Hepatic stellate cell (primary cell): ENCODE measurements at regions not wholly inside any gene's neighbourhood (a gene's known extent, or its start where the extent isn't known, plus 50 kb on each side); places are given as distances from the start of the nearest gene placed in this dataset.
"Not testable (repeated sequence)": the region's sequence is repeated elsewhere in the genome, so short reads cannot be mapped to it uniquely, and the experiment has no call there.

Experiments
- DNase-seq: peaks from one replicate; pipeline ENCODE4 v3.0.0; 2011; ENCODE audit warnings: low spot score

DNA sequence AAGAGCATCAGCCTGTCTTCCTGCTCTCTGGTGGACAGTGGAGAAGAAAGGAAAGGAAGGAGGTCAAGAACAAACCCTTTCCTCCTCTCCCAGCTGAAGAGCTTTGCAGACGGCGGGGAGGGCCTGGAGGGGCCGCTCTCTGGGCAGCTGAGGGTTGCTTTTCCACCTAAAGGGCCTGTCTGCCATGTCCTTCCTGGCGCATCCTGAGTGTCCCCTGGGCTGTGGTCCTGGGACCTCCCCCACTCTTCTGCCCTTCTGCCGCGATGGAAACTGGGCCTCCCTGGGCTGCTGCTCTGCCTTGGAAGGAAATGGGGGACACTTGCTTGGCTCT lies 107.0 kb downstream of the ETS2 start:
- no peak for DNase-seq

DNA sequence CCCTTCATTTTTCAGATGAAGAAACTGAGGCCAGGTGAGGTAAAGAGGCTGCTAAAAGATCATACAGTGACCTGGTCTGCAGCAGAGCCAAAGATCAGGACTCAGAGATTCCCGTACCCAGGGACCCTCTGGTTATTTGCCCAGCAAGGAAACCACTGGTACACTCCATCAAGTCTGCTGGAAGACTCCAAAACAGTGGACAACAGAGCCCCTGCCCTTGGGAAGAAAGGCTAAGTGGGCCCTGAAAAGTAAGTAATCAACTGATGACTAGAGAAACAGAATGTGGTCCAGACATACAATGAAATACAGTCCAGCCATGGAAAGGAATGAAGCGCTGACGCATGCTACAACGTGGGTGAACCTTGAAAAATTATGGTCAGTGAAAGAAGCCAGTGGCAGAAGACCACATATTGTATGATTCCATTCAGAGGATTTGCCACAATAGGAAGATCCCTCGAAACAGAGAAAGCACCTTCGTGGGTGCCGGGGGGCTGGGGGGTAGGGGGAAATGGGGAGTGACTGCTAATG lies 106.4 kb downstream of the ETS2 start:
- no peak for DNase-seq

DNA sequence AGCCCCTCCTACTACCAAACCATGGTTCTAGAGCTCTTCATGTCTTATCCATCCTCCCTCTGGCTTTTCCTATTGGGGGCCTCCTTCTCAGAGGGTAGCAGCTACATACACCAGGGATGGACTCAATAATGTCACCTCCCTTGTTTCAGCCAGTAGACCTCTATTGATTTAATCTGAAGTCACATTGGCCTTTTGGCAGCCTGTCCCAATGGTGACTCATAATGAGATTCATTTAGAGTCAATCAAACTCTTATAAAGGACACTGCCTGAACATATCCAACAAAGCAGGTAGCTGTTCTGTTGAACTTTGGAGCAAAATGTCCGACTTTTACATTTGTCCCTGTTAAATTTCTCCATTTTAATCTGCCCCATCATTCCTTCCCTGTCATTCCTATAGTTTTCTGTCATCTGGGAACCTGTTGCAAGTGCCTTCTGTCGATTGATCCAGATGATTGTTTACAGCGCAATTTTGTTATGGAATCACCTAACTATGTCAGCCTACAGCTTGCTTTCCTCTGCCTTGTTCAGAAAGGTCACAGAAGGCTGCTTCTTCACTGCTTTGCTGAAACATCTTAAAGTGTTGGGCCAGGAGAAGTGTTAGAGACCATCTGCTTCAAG lies 105.9 kb downstream of the ETS2 start:
- no peak for DNase-seq

DNA sequence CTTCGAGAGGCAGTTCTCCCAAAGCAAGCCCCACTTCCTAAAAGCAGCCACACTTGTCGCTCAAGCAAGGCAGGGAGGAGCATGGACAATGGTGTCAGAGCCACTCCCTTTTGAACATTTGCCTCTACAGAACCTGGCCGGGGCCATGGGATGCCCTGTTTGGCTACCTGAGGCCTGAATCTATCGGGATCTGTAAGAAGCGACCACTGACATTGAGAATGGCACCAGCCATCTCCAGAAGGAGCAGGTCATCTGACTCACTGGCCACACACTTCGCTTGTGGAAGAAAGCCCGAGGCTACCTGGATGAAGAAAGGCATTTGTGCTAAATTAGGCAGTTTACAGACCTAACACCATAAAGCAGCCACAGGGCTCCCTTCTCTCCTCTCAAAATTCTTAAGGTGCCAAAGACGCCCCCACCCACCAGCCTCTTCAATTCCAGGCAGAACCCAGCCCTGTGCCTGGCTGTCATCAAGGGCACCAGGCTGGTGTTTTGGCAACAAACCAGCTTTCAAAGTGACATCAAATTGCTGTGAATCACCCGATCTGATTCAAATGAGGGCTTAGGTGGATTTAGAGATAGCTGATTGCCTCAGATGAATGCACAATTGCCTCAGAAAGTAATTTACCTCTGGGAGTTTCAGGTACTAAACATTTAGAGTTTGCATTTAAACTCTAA lies 104.8 kb downstream of the ETS2 start:
- DNase-seq, result no peak

DNA sequence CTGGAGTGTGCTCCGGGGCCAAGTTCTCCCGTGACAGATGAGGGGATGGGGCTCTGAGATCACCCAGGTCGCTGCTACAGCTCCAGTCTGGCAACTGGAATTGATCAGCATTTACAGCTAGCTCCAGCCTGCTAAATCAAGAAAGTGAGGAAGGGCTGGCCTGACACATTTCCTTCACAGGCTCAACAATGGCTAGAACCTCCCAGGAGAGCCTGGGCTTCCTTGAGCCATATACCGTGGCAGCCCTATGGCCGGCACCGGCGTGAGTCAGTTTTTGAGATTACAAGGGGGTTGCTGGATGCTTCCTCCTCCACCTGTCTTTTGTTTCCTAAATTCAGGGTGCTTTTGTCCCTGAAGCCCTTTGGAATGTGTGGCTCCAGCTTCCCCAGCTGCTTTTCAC lies 104.2 kb downstream of the ETS2 start:
- DNase-seq, result no peak

DNA sequence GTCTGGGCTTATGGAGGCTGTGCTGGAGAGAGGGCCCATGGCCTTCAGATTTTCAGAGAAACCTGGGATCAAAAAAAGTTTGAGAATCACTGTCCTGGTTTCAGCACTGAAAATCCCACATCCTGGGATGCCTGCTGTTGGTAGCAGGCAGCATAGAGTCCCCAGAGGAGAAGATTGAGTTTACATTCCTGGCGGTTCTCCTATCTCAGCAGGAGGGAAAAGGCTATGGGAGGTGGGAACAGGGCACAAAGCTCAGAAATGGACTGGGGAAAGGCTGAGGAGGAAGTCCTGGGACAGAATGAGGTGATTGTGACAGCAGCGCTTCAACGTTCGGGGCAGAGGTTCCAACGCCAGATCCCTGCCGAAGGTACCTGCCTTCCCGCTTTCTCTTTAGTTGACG lies 103.4 kb downstream of the ETS2 start:
- DNase-seq, result no peak

DNA sequence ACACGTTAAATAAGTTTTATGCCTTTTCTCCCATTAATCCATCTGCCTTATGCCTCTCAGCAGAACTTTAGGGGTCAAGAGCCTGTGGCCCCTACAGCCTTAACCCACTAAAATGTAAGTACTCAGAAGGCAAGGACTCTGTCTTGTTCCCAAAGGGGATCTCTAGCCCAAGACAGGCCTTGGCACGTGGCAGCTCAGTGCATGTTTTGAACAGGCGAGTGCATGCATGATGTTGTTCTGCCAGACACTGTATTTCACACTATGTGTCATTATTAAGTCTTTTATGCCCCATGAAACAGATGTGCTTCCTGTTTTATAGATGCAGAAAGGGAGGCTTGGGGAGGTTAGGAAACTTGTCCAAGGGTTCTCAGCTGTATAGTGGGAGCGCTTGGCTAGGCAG lies 102.8 kb downstream of the ETS2 start:
- DNase-seq, result no peak

DNA sequence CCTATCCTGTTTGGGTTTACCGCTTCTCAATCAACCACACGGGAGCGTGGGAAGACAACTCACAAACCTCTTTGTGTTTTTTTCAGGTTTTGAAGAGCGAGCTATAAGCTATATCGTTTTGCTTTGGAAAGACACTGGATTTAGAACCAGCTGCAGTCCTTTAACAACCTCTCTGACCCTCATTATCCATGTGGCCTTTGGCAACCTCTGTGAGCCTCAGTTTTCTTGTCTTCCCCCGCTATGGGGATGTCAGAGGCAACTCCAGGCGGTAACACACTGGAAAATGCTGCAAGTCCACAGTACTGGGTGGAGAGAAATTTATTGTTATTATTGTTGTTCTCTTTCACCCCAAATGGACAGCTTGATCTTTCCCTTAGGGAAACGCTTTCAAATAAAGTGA lies 100.0 kb downstream of the ETS2 start:
- no peak for DNase-seq

DNA sequence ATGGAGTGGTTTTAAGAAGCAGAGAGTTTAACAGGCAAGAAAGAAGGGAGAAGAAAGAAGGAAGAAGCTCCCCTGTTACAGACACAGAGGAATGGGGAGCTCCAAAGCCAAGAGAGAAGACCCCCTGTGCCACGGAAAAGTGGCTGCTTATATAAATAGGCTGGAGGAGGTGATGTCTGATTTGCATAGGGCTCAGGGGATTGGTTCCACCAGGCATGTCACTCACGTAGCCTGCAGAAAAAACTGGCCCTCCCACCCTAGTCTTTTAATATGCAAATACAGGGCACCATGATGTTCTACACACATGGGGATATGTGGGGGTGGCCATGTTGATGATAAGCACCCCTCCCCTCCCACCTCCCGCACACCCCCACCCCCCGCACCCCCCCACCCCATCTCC lies 99.6 kb downstream of the ETS2 start:
- no peak for DNase-seq

DNA sequence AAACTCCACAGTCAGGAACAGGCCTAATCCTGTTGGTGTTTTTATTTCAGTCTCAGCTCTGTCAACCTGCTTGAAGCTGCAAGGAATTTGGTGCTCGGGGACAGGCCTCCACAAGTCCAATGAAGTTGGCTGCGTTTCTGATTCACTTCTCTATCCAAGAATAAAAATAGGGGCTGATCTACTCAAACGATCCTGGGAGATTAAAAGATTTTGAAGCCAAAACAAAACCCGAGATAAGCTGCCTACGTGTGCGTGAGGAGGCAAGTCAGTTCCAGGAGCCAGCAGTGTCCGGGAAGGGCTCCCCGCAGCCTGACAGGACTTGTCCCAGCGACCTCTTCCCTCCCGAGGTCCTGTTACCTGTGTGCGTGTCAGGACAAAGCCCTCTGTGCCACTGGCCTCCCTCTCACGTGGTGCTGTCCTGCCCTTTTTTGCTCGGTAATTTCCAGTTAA lies 98.0 kb downstream of the ETS2 start:
- DNase-seq, result no peak

DNA sequence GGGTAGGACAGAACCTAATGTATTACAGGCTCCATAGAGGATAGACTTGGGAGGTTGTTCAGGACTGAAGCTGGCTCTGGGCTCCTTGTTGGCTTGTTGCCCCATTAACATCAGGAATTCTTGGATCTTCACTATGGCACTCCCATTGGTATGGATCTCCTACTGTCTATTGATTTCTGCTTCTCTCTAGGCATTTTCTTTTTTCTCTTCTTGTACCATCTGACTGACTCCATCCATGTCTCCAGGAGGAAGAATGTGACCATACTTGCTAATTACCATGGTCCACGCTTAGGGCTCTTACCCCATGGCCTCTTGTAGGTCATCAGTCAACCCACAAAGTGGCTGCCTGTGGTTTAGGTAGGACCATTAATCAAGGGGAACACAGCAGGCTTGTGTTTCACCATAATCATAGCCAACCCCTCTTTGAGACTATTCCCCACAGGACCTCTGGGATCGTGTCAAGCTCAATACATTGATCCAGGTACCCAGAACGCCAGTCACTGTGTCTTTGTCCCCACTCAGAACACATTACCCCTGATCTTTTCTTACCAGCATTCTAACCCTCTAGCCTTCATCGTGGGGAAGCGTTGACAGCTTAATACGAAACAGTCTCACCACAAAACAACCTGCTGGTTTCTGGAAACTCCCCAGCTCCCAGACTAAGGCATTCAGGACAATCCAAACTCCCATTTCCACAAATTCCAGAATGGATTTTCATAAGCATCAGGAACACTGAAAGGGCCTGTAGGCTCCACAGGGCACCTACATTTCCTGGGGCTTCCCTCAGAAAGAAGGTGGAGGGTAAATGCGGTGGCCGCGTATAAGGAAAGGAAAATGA lies 97.1 kb downstream of the ETS2 start:
- no peak for DNase-seq

DNA sequence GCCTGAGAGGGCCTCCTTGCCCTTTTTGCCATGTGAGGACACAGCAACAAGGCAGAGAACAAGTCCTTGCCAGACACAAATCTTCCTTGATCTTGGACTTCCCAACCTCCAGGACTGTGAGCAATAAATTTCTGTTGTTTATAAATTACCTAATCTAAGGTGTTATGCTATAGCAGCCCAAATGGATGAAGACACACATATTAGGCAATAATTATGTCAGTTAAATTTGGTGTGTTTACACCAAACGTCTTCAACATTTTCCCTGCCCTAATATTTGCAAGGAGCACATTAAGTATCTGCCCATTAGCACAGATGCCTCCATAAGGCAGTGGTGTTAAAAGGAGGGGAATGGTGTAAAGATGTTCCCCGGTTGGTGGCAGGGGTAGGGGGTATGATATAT lies 94.8 kb downstream of the ETS2 start:
- no peak for DNase-seq

DNA sequence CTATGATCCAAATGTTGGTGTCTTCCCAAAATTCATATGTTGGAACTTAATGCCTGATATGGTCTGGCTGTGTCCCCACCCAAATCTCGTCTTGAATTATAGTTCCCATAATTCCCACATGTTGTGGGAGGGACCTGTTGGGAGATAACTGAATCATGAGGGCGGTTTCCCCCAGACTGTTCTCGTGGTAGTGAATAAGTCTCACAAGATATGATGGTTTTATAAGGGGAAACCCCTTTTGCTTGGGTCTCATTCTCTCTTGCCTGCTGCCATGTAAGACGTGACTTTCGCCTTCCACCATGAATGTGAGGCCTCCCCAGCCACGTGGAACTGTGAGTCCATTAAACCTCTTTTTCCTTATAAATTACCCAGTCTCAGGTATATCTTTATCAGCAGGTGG lies 94.3 kb downstream of the ETS2 start:
- not testable (repeated sequence) for DNase-seq

DNA sequence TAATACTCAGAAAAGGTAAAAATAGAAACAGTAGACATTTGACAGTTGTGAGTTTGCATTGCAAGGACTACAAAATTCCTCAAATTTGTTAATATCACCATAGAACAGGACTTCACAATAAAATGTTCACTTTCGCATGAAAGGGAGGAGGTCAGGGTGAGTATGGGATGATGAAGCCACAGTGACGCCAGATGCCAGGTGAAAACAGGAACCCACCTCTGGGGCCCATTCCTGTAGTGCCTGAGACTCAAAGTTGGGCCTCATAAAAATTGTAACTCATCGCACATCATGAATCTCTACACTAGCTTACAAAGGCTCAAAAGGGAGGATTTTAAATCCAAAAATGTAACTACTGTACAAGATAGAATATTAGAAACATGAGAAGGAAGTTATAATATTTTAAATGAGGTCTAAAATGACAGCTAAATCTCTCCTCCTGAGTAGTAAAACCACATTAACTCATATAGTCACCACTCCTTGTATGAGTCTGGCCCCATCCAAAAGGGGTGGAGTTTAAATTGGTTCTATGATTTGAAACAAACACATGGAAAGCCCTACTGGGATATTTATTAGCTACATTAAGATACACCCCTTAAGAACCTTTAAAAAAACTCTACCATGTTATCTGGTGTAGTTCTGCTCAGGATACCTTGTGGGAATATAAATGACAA lies 93.7 kb downstream of the ETS2 start:
- no peak for DNase-seq

DNA sequence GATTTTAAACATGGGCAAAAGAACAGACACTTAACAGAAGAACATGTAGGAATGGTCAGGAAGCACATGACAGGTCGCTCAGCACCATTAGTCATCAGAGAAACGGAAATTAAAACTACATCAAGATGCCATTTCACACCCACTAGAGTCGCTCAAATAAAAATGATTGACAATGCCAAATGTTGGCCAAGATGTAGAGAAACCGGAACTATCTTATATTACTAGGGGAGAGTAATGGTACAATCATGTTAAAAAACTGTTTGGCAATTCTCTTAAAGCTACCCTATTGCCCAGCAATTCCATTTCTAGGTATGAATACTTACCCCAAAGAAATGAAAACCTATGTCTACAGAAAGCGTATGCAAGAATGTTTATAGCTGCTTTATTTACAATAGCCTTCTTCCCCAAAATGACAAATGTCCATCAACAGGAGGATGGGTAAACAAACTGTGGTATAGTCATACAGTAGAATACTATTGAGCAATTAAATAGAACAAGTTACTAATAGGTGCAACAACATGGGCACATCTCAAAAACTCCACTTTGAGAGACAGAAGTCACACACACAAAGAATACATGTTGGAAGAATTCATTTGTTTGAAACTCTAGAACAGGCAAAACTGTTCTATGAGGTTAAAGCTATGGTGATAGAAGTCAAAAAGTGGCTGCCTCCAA lies 92.8 kb downstream of the ETS2 start:
- no peak for DNase-seq

DNA sequence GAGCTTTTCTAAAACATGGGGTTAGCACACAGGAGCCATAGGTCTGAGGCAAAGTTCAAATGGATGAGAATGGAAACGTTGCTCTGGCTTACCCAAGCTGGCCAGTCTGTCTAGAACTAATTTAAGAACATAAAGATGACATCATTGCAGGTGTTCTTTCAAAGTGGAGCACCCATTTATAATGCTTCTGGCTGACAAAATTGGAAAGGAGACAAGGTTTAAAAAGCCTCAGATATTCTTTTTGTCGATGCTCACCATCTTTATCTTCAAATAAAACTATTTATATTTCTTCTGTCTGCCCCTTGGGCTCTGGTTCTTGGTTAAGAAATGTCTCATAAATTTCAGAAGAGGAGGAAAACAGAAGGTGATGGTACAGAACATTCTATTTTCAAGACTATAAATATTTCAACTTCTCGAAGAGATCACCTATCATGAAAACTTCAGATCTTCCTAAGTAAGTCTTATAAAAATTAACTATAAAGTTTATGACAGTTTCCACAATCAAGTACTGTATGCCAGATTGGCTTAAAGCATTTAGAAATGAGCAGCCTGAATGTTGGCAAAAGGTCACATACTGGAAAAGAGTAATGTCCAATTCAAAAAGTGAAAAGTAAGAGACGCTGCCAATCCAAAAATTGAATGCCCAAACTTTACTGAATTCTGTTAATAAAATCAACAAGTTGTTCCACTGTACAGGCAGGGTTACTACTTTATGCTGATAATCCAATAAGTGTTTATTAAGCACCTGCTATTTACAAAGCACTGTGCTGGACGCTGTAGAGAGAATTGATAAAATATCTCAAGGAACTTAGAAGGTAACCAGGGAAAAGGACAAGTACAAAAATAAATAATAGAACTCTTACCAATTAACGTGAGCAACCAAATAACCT lies 92.0 kb downstream of the ETS2 start:
- DNase-seq, result no peak

DNA sequence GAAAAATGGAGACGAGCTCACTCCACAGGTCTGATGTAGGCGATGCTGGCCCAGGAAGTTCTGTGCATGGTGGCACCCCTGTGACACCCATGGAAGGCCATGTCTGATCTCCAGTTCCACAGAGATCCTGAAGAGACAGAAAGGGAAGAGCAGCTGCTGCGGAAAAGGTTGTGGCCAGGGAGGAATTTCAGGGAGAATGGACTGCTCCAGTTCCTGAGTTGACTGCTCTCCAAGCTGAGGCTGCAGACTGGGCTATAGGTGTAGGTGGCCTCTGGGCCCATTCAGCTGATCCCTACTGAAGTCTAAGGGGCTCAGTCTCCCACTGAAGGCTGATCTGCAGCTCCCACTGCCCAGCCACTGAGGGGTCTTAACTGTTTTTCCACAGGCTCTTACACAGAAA lies 89.2 kb downstream of the ETS2 start:
- DNase-seq, result no peak

DNA sequence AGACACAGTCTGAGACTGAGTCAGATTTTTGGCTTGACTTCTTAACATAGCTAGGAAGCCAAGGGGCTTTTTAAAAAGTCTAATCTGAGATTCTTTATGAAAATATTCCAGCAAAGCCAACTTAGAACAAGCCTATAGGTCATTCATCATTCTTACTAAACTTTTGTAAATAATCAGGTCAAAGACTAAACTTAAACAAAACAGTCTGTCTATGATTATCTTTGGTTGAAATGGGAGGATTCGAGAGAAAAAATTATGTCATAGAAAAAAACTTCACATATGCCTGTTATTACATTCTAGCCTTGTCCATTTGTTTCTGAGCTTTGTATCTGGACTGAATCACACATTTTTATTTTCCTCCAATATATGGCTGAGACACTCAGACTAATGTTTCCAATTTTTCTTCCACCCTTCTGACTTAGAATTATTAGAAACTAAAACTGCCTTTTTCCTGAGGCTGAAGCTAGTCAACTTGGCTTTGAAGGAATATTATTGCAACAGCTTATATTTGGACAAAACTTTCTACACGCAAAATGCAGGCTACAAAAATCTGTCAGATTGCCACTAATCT lies 83.3 kb downstream of the ETS2 start:
- DNase-seq, result no peak

DNA sequence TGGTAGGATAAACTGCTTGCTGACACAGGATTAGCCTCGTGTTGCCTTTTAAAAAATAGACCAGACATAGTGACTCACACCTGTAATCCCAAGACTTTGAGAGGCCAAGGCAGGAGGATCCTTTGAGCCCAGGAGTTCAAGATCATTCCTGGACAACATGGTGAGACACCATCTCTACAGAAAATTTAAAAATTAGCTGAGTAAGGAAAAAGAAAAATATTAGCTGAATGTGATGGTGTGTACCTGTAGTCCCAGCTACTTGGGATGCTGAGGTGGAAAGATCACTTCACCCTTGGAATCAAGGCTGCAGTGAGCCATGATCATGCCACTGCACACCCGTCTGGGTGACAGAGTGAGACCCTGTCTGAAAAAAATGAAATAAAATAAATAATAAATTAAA lies 82.0 kb downstream of the ETS2 start:
- no peak for DNase-seq

DNA sequence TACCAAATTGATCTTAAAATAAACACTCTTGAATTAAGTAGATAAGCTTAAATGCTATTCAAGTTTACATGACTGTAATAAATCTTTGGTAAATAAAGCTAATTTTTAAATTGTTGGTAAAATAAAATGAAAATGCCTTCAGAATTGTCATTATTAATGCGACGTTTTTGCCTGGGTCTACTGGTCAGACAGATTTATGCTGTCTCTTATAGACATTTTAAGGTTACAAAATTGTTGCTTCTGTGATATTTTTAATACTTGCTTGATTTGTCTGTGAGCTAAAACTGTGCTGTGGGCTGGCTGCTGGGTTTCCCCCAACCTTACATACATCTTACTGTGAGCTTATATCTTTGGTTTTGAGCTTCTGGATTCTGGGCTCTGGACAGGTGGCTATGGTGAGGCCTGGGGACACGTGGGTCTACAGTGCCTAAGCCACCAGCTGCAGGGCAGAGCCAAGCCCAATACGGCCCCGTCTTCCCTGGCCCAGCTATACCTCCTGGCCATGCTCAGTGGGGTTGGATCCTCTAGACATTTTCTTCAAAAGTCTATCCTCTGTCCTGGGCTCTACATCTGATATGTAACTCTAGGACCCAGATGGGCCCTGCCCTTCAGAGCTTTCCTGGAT lies 81.4 kb downstream of the ETS2 start:
- no peak for DNase-seq
